T-helper 17 cell (primary cell): ENCODE measurements at regions not wholly inside any gene's neighbourhood (a gene's known extent, or its start where the extent isn't known, plus 50 kb on each side); places are given as distances from the start of the nearest gene placed in this dataset.
"Not testable (repeated sequence)": the region's sequence is repeated elsewhere in the genome, so short reads cannot be mapped to it uniquely, and the experiment has no call there.

Source experiments
- ATAC-seq: fragments of 150-1000 bp; cut with Tn5 transposase; 2 replicates; pipeline ENCODE4 v1.10.0; 2021; ENCODE audit warnings: mild to moderate bottlenecking, moderate library complexity
- DNase-seq, 3 donors: peaks; one replicate each; pipeline versions ENCODE4 v3.0.0 to v3.0.0-alpha.2; 2020 to 2021
- H3K9me3 ChIP-seq: one replicate; pipeline ENCODE4 v1.7.0; 2013; ENCODE audit warnings: low read length, mild to moderate bottlenecking; ENCODE audit not compliant: control insufficient read depth, poor library complexity, severe bottlenecking
- H3K27ac Mint-ChIP-seq: one replicate; pipeline ENCODE4 v1.8.0; 2022; ENCODE audit warnings: mild to moderate bottlenecking, moderate library complexity, mixed read lengths
- H3K27me3 Mint-ChIP-seq: one replicate; pipeline ENCODE4 v1.8.0; 2022; ENCODE audit warnings: mixed read lengths
- H3K36me3 Mint-ChIP-seq: one replicate; pipeline ENCODE4 v1.8.0; 2022; ENCODE audit warnings: low read depth, mixed read lengths
- H3K4me1 Mint-ChIP-seq: one replicate; pipeline ENCODE4 v1.8.0; 2022; ENCODE audit warnings: mild to moderate bottlenecking, mixed read lengths
- H3K4me3 Mint-ChIP-seq: one replicate; pipeline ENCODE4 v1.8.0; 2022; ENCODE audit warnings: mild to moderate bottlenecking, moderate library complexity, mixed read lengths

GRCh38 chr15:20402586-20402985, 139.0 kb downstream of the GOLGA6L6 start:
- DNase-seq, H3K4me1 Mint-ChIP-seq, H3K27me3 Mint-ChIP-seq, ATAC-seq, H3K36me3 Mint-ChIP-seq, H3K27ac Mint-ChIP-seq, H3K9me3 ChIP-seq, H3K4me3 Mint-ChIP-seq: not testable (repeated sequence)

- not testable (repeated sequence) for H3K4me1 Mint-ChIP-seq, H3K36me3 Mint-ChIP-seq, ATAC-seq, H3K27ac Mint-ChIP-seq, H3K9me3 ChIP-seq, DNase-seq, H3K27me3 Mint-ChIP-seq, H3K4me3 Mint-ChIP-seq
These were observed 140.5 kb downstream of the GOLGA6L6 start for GRCh38 chr15:20401058-20401457.

DNA sequence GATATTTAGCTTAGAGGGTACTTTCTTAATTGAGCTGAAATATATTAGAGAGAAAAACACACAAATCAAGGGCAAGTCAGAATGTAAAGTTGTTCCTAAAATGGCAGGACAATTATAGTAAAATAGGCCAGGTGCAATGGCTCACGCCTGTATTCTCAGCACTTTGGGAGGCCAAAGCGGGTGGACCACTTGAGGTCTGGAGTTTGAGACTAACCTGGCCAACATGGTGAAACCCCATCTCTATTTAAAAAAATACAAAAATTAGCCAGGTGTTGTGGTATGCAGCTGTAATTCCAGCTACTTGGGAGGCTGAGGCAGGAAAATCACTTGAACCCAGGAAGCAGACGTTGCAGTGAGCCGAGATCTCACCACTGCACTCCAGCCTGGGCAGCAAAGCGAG, 142.9 kb downstream of the GOLGA6L6 start:
- not testable (repeated sequence) for H3K27me3 Mint-ChIP-seq, H3K36me3 Mint-ChIP-seq, H3K27ac Mint-ChIP-seq, H3K4me3 Mint-ChIP-seq, ATAC-seq, H3K4me1 Mint-ChIP-seq, H3K9me3 ChIP-seq, DNase-seq

- not testable (repeated sequence) for H3K27ac Mint-ChIP-seq, H3K9me3 ChIP-seq, H3K4me1 Mint-ChIP-seq, H3K27me3 Mint-ChIP-seq, H3K4me3 Mint-ChIP-seq, H3K36me3 Mint-ChIP-seq, ATAC-seq, DNase-seq
These were observed 153.4 kb downstream of the GOLGA6L6 start for GRCh38 chr15:20388161-20388560.

DNA sequence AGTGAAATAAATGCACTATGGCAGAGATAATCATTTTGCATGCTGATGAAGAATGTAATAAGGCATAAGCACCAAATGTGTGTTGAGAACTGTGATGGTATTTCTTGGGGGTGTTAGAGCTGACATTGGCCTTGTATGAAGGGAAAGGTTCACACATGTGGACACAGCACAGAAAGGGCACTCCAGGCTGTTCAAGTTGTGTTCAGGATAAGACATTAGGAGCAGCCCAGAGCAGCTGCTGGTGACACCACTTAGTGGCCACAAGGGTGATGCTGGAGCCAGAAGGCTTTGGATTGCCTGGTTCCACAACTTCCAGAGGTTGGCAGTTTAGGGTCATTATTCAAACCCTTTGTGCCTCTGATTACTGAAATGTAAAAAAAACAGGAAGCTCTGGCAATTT, 155.4 kb downstream of the GOLGA6L6 start:
- Mint-ChIP-seq H3K4me1 (no peaks in the 10 kb centered on the region), H3K27ac (no peak overlapping the region), H3K36me3 (no peaks in the 10 kb centered on the region), H3K4me3 (no peak overlapping the region), H3K27me3 (no peaks in the 10 kb centered on the region)
- DNase-seq (no peak), ATAC-seq (no peak)
- H3K9me3 ChIP-seq: no peaks in the 10 kb centered on the region

GRCh38 chr15:20380199-20380598, 161.4 kb downstream of the GOLGA6L6 start:
- H3K36me3 Mint-ChIP-seq, DNase-seq, H3K27ac Mint-ChIP-seq, H3K9me3 ChIP-seq, ATAC-seq, H3K27me3 Mint-ChIP-seq, H3K4me3 Mint-ChIP-seq, H3K4me1 Mint-ChIP-seq: not testable (repeated sequence)

GRCh38 chr15:20376872-20377271, 164.7 kb downstream of the GOLGA6L6 start:
- DNase-seq: no peak
- Mint-ChIP-seq H3K27me3 (no peaks in the 10 kb centered on the region), H3K27ac (no peak overlapping the region), H3K4me1 (no peaks in the 10 kb centered on the region), H3K36me3 (no peaks in the 10 kb centered on the region), H3K4me3 (no peak overlapping the region)
- peaks cover 4% of the 10 kb centered on the region for H3K9me3 ChIP-seq
- no peak for ATAC-seq

- not testable (repeated sequence) for H3K9me3 ChIP-seq, H3K4me1 Mint-ChIP-seq, H3K4me3 Mint-ChIP-seq, H3K36me3 Mint-ChIP-seq, H3K27me3 Mint-ChIP-seq, H3K27ac Mint-ChIP-seq, DNase-seq, ATAC-seq
These were observed 169.2 kb downstream of the GOLGA6L6 start for GRCh38 chr15:20372416-20372815.

- H3K27me3 Mint-ChIP-seq: no peaks in the 10 kb centered on the region
- no peaks in the 10 kb centered on the region for H3K4me1 Mint-ChIP-seq
- no peaks in the 10 kb centered on the region for H3K36me3 Mint-ChIP-seq
- no peak overlapping the region for H3K27ac Mint-ChIP-seq
- no peak for ATAC-seq
- no peak for DNase-seq
- no peaks in the 10 kb centered on the region for H3K9me3 ChIP-seq
- H3K4me3 Mint-ChIP-seq: no peak overlapping the region
These were observed 172.1 kb downstream of the GOLGA6L6 start for GRCh38 chr15:20369500-20369899.

DNA sequence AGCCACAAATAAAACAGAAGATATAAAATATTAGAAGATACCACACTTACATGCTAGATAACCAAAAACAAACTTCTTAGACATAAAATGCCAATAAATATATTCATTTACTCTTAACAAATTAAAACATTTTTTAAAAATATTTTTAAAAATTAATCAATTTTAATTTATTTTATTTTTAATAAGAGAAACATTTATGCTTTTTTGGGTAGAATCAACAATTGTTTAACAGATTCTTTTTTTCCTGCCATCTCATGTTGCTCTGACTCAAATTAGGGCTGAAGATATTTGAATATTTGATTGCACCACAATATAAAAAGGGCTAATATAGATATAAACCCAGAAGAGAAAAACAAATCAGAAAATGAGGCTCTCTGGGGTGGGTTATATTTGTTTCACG, 172.6 kb downstream of the GOLGA6L6 start:
- H3K36me3 Mint-ChIP-seq: no peaks in the 10 kb centered on the region
- no peaks in the 10 kb centered on the region for H3K9me3 ChIP-seq
- H3K4me1 Mint-ChIP-seq: no peaks in the 10 kb centered on the region
- no peak overlapping the region for H3K4me3 Mint-ChIP-seq
- no peak overlapping the region for H3K27ac Mint-ChIP-seq
- DNase-seq: no peak
- no peak for ATAC-seq
- no peaks in the 10 kb centered on the region for H3K27me3 Mint-ChIP-seq

GRCh38 chr15:20367093-20367492, 174.5 kb downstream of the GOLGA6L6 start:
- no peak for ATAC-seq
- no peak for DNase-seq
- no peaks in the 10 kb centered on the region for H3K9me3 ChIP-seq
- Mint-ChIP-seq H3K36me3 (no peaks in the 10 kb centered on the region), H3K27me3 (no peaks in the 10 kb centered on the region), H3K4me3 (no peak overlapping the region), H3K4me1 (no peaks in the 10 kb centered on the region), H3K27ac (no peak overlapping the region)

DNA sequence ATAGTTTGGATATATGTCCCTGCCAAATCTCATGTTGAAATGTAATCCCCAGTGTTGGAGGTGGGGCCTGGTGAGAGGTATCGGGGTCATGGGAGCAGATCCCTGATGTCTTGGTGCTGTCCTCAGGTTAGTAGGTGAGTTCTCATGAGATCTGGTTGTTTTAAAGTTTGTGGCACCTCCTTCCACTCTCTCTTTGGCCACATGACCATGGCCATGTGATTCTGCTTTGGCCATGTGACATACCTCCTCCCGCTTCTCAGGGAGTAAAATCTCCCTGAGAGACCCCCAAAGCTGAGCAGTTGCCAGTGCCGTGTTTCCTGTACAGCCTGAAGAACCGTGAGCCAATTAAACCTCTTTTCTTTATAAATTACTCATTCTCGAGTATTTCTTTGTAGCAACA, 178.0 kb downstream of the GOLGA6L6 start:
- ATAC-seq, H3K27me3 Mint-ChIP-seq, DNase-seq, H3K4me3 Mint-ChIP-seq, H3K9me3 ChIP-seq, H3K27ac Mint-ChIP-seq, H3K4me1 Mint-ChIP-seq, H3K36me3 Mint-ChIP-seq: not testable (repeated sequence)

DNA sequence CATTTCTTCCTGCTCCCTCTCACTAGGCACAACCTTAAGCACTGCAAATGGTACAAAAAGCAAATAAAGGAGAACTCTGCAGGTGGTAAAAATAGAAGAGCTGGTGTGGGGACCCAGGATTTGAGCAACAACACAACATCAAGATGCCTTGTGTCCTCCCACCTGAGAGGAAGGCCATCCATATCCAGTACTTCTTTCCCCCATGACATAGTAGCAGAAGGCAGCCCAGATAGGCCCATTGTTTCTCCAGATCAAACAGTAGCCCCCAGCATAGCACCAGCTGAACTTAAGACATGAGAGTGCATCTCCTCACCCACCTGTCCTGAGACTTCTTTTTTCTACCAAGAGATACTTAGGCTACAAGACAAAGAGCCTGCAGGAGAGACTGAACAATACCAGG, 180.5 kb downstream of the GOLGA6L6 start:
- H3K4me1 Mint-ChIP-seq: peaks cover 9% of the 10 kb centered on the region
- no peak overlapping the region for H3K4me3 Mint-ChIP-seq
- DNase-seq (no peak), ATAC-seq (no peak)
- no peaks in the 10 kb centered on the region for H3K9me3 ChIP-seq
- no peak overlapping the region for H3K27ac Mint-ChIP-seq
- H3K36me3 Mint-ChIP-seq: no peaks in the 10 kb centered on the region
- H3K27me3 Mint-ChIP-seq: peaks cover 6% of the 10 kb centered on the region

DNA sequence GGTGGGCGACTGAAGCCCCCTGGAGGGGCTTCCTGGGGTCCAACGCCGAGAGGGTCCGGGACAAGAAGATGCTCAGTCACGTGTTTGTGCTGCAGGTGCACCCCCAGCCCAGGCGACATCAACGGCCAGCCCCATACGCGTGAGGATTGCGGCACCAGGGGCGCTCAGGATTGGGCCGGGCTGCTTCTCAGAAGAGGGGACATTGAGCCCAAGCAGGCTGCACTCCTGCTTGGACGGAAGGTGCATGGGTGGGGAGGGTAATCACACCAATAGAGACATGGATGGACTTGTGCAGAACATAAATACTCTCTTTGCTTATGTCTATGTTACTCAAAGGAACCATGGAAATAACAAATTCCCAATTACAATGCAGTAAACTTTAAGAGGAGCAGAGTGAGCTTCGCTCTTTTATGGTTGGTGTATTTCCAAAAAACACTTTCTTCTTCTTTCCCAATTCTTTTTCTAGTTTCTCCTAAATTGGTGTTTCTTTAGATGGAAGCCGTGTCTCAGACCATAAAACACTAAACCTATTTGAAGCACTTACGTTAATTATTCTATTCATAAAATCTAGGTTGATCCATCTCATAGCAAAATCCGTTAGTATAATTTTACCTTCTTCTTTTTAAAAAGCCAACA, 182.7 kb downstream of the GOLGA6L6 start:
- Mint-ChIP-seq H3K27ac (no peak overlapping the region), H3K27me3 (peaks cover 6% of the 10 kb centered on the region), H3K4me1 (peaks cover 10% of the 10 kb centered on the region), H3K4me3 (no peak overlapping the region), H3K36me3 (no peaks in the 10 kb centered on the region)
- ATAC-seq: no peak
- no peaks in the 10 kb centered on the region for H3K9me3 ChIP-seq
- no peak for DNase-seq
